GM23338 (cell line): ENCODE measurements at regions not wholly inside any gene's neighbourhood (a gene's known extent, or its start where the extent isn't known, plus 50 kb on each side); places are given as distances from the start of the nearest gene placed in this dataset.

Experiments
- ATAC-seq: fragments of 200-7000 bp; cut with Tn5 transposase; 3 replicates; pipeline ENCODE4 v1.9.1; 2020
- DNase-seq: peaks from one replicate; pipeline ENCODE4 v3.0.0-alpha.2; 2015; ENCODE audit warnings: low spot score
- H2AFZ ChIP-seq: fragments of 200-600 bp; sonication (generic); 2 replicates; pipeline ENCODE4 v1.8.0; 2016; ENCODE audit warnings: antibody characterized with exemption, mild to moderate bottlenecking, moderate library complexity
- H3F3A ChIP-seq: fragments of 200-600 bp; sonication (generic); replicated peaks from 2 replicates; pipeline ENCODE4 v1.8.0; 2017; ENCODE audit warnings: antibody characterized with exemption, mixed run types, low read depth
- H3K27ac ChIP-seq: fragments of 200-600 bp; sonication (generic); 2 replicates; pipeline ENCODE4 v1.6.1; 2016; ENCODE audit warnings: low read depth
- H3K27me3 ChIP-seq: fragments of 200-600 bp; sonication (generic); 2 replicates; pipeline ENCODE4 v1.8.0; 2016; ENCODE audit warnings: mild to moderate bottlenecking, mixed run types, moderate library complexity; ENCODE audit not compliant: insufficient read depth
- H3K36me3 ChIP-seq: fragments of 200-600 bp; sonication (generic); 2 replicates; pipeline ENCODE4 v1.8.0; 2016; ENCODE audit warnings: mild to moderate bottlenecking; ENCODE audit not compliant: insufficient read depth
- H3K4me1 ChIP-seq: fragments of 200-600 bp; sonication (generic); 2 replicates; pipeline ENCODE4 v1.8.0; 2016; ENCODE audit warnings: mild to moderate bottlenecking, moderate library complexity; ENCODE audit not compliant: insufficient read depth
- H3K4me2 ChIP-seq: fragments of 200-600 bp; sonication (generic); 2 replicates; pipeline ENCODE4 v1.7.1; 2017; ENCODE audit warnings: mixed run types
- H3K4me3 ChIP-seq: fragments of 200-600 bp; sonication (generic); 2 replicates; pipeline ENCODE4 v1.6.1; 2016; ENCODE audit warnings: mixed run types
- H3K79me2 ChIP-seq: fragments of 200-600 bp; sonication (generic); replicated peaks from 2 replicates; pipeline ENCODE4 v1.8.0; 2017; ENCODE audit warnings: mild to moderate bottlenecking; ENCODE audit not compliant: insufficient read depth
- H3K9me2 ChIP-seq: fragments of 200-600 bp; sonication (generic); 2 replicates; pipeline ENCODE4 v1.8.0; 2017; ENCODE audit not compliant: insufficient read depth
- H4K20me1 ChIP-seq: fragments of 200-600 bp; sonication (generic); replicated peaks from 2 replicates; pipeline ENCODE4 v1.8.0; 2017; ENCODE audit warnings: mild to moderate bottlenecking; ENCODE audit not compliant: insufficient read depth
- H3K27ac Mint-ChIP-seq: 2 replicates; pipeline ENCODE4 v1.8.0; 2020; ENCODE audit warnings: inconsistent platforms, mild to moderate bottlenecking, moderate library complexity, mixed read lengths
- H3K27me3 Mint-ChIP-seq: 3 replicates; pipeline ENCODE4 v1.8.0; 2022; ENCODE audit warnings: low read depth, mild to moderate bottlenecking, moderate library complexity, mixed read lengths, inconsistent platforms; ENCODE audit not compliant: insufficient read depth, poor library complexity
- H3K36me3 Mint-ChIP-seq: 3 replicates; pipeline ENCODE4 v1.8.0; 2021; ENCODE audit warnings: low read depth, mild to moderate bottlenecking, inconsistent platforms, moderate library complexity, mixed read lengths
- H3K4me1 Mint-ChIP-seq: 3 replicates; pipeline ENCODE4 v1.8.0; 2020; ENCODE audit warnings: mild to moderate bottlenecking, inconsistent platforms, mixed read lengths
- H3K4me3 Mint-ChIP-seq: 3 replicates; pipeline ENCODE4 v1.8.0; 2021; ENCODE audit warnings: moderate library complexity, mild to moderate bottlenecking, inconsistent platforms, mixed read lengths
- H3K9me3 Mint-ChIP-seq: 3 replicates; pipeline ENCODE4 v1.8.0; 2020; ENCODE audit warnings: moderate library complexity, mild to moderate bottlenecking, inconsistent platforms, mixed read lengths
- EZH2 ChIP-seq: fragments of 200-600 bp; sonication (generic); IDR thresholded peaks from one replicate; pipeline ENCODE4 v1.8.0; 2017; ENCODE audit warnings: antibody characterized with exemption, mild to moderate bottlenecking, low read depth; ENCODE audit not compliant: unreplicated experiment
- EZH2phosphoT487 ChIP-seq: fragments of 200-600 bp; sonication (generic); IDR thresholded peaks from one replicate; pipeline ENCODE4 v1.8.1; 2018; ENCODE audit warnings: antibody characterized with exemption; ENCODE audit not compliant: unreplicated experiment
- JUNB ChIP-seq: IDR thresholded peaks from one replicate; pipeline ENCODE4 v1.6.1; 2016; ENCODE audit warnings: antibody characterized with exemption; ENCODE audit not compliant: unreplicated experiment
- NANOG ChIP-seq: IDR thresholded peaks from 2 replicates; pipeline ENCODE4 v1.6.1; 2016; ENCODE audit warnings: antibody characterized with exemption, borderline replicate concordance
- STAT1 ChIP-seq: IDR thresholded peaks from one replicate; pipeline ENCODE4 v1.6.1; 2016; ENCODE audit warnings: antibody characterized with exemption; ENCODE audit not compliant: unreplicated experiment
- ZNF114 ChIP-seq: fragments of 250-450 bp; sonication (Bioruptor Pico); IDR thresholded peaks from 2 replicates; pipeline ENCODE4 v1.5.0; 2020; ENCODE audit warnings: mild to moderate bottlenecking, moderate library complexity
- ZNF331 ChIP-seq: fragments of 250-450 bp; sonication (Bioruptor Pico); IDR thresholded peaks from 2 replicates; pipeline ENCODE4 v1.5.0; 2020; ENCODE audit warnings: low read depth, mild to moderate bottlenecking, moderate library complexity
- TF ChIP-seq, protein P1 (sequence below): IDR thresholded peaks from 2 replicates; pipeline ENCODE4 v1.6.1; 2016; ENCODE audit warnings: antibody characterized with exemption
- TF ChIP-seq, protein P2 (sequence below): IDR thresholded peaks from one replicate; pipeline ENCODE4 v1.6.1; 2018; ENCODE audit warnings: antibody characterized with exemption; ENCODE audit not compliant: unreplicated experiment
- TF ChIP-seq, protein P3 (sequence below): fragments of 250-450 bp; sonication (Bioruptor Pico); IDR thresholded peaks from 2 replicates; pipeline ENCODE4 v1.5.0; 2020; ENCODE audit warnings: mild to moderate bottlenecking, moderate library complexity
- TF ChIP-seq, protein P4 (sequence below), 2 experiments: fragments of 200-600 bp in 1 of 2; sonication (generic) in 1 of 2; conservative IDR thresholded peaks; 2 replicates each; pipeline versions ENCODE4 v1.5.1 to v1.6.1; 2016 to 2017; ENCODE audit warnings: antibody characterized with exemption in 2 of 2, low read depth in 2 of 2, mild to moderate bottlenecking in 2 of 2, moderate library complexity in 1 of 2

DNA sequence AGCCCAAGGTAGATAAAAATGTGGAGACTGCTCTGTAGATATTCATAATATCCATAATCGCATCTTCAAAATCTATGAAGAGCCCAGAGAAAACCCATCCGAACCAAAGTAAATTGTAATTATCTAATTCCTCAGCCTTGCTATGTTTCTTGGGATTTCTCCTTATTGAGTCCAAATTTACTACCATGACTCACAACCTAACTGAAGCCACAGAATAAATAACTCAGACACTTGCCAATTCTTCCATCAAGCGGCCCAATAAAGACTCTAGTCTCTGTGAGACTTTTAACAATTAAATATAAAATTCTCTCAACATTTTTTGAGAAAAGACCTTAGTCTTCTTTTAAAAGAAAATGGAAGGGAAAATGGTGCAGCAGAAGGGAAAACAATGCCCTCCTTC, 409.8 kb downstream of the DAD1 start (continued):
- TF ChIP-seq, protein P1, sequence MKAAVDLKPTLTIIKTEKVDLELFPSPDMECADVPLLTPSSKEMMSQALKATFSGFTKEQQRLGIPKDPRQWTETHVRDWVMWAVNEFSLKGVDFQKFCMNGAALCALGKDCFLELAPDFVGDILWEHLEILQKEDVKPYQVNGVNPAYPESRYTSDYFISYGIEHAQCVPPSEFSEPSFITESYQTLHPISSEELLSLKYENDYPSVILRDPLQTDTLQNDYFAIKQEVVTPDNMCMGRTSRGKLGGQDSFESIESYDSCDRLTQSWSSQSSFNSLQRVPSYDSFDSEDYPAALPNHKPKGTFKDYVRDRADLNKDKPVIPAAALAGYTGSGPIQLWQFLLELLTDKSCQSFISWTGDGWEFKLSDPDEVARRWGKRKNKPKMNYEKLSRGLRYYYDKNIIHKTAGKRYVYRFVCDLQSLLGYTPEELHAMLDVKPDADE = no peak
- no peak for TF ChIP-seq NANOG
- TF ChIP-seq EZH2phosphoT487 = no peak

DNA sequence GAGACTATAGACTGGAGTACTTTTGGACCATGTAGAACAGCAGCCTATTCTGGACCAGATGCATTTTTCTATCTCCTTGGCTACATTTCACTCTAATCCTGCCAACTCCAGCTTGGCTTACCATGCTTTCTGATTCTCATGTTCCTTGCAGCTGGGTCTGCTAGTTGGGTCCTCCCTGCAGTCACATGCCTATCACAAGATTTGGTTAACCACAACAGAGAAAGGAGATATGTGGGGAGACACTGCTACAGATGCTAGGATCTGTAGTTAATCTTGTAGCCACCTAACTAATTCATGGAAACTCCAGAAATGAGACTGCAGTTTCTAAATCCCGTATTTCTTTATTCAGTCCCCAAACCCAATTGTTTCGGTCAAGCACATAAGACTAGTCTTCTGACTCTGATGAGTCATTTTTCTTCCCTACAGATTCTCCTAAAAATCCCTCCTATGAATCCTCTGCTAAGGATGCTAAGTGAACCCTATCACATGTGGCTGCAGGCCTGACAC, 410.6 kb downstream of the DAD1 start:
- Histone ChIP-seq H3K9me2 (no peaks in the 10 kb centered on the region), H4K20me1 (no peaks in the 10 kb centered on the region), H3K4me1 (no peaks in the 10 kb centered on the region), H3K4me3 (no peak overlapping the region), H2AFZ (no peak overlapping the region), H3F3A (no peaks in the 10 kb centered on the region), H3K36me3 (no peaks in the 10 kb centered on the region), H3K79me2 (no peaks in the 10 kb centered on the region), H3K27me3 (no peaks in the 10 kb centered on the region), H3K4me2 (no peak overlapping the region), H3K27ac (no peak overlapping the region)
- H3K4me3 Mint-ChIP-seq = no peak overlapping the region
- H3K36me3 Mint-ChIP-seq = no peaks in the 10 kb centered on the region
- no peaks in the 10 kb centered on the region for H3K9me3 Mint-ChIP-seq
- DNase-seq = no peak
- H3K27ac Mint-ChIP-seq = no peak overlapping the region
- ATAC-seq = no peak
- peaks cover 2% of the 10 kb centered on the region; the same call in 2 of the 3 replicates for H3K4me1 Mint-ChIP-seq
- peaks cover 2% of the 10 kb centered on the region for H3K27me3 Mint-ChIP-seq
- TF ChIP-seq ZNF331 = no peak
- no peak for TF ChIP-seq EZH2phosphoT487
- no peak for TF ChIP-seq STAT1
- TF ChIP-seq, protein P2, sequence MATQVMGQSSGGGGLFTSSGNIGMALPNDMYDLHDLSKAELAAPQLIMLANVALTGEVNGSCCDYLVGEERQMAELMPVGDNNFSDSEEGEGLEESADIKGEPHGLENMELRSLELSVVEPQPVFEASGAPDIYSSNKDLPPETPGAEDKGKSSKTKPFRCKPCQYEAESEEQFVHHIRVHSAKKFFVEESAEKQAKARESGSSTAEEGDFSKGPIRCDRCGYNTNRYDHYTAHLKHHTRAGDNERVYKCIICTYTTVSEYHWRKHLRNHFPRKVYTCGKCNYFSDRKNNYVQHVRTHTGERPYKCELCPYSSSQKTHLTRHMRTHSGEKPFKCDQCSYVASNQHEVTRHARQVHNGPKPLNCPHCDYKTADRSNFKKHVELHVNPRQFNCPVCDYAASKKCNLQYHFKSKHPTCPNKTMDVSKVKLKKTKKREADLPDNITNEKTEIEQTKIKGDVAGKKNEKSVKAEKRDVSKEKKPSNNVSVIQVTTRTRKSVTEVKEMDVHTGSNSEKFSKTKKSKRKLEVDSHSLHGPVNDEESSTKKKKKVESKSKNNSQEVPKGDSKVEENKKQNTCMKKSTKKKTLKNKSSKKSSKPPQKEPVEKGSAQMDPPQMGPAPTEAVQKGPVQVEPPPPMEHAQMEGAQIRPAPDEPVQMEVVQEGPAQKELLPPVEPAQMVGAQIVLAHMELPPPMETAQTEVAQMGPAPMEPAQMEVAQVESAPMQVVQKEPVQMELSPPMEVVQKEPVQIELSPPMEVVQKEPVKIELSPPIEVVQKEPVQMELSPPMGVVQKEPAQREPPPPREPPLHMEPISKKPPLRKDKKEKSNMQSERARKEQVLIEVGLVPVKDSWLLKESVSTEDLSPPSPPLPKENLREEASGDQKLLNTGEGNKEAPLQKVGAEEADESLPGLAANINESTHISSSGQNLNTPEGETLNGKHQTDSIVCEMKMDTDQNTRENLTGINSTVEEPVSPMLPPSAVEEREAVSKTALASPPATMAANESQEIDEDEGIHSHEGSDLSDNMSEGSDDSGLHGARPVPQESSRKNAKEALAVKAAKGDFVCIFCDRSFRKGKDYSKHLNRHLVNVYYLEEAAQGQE = no peak
- TF ChIP-seq, protein P3, sequence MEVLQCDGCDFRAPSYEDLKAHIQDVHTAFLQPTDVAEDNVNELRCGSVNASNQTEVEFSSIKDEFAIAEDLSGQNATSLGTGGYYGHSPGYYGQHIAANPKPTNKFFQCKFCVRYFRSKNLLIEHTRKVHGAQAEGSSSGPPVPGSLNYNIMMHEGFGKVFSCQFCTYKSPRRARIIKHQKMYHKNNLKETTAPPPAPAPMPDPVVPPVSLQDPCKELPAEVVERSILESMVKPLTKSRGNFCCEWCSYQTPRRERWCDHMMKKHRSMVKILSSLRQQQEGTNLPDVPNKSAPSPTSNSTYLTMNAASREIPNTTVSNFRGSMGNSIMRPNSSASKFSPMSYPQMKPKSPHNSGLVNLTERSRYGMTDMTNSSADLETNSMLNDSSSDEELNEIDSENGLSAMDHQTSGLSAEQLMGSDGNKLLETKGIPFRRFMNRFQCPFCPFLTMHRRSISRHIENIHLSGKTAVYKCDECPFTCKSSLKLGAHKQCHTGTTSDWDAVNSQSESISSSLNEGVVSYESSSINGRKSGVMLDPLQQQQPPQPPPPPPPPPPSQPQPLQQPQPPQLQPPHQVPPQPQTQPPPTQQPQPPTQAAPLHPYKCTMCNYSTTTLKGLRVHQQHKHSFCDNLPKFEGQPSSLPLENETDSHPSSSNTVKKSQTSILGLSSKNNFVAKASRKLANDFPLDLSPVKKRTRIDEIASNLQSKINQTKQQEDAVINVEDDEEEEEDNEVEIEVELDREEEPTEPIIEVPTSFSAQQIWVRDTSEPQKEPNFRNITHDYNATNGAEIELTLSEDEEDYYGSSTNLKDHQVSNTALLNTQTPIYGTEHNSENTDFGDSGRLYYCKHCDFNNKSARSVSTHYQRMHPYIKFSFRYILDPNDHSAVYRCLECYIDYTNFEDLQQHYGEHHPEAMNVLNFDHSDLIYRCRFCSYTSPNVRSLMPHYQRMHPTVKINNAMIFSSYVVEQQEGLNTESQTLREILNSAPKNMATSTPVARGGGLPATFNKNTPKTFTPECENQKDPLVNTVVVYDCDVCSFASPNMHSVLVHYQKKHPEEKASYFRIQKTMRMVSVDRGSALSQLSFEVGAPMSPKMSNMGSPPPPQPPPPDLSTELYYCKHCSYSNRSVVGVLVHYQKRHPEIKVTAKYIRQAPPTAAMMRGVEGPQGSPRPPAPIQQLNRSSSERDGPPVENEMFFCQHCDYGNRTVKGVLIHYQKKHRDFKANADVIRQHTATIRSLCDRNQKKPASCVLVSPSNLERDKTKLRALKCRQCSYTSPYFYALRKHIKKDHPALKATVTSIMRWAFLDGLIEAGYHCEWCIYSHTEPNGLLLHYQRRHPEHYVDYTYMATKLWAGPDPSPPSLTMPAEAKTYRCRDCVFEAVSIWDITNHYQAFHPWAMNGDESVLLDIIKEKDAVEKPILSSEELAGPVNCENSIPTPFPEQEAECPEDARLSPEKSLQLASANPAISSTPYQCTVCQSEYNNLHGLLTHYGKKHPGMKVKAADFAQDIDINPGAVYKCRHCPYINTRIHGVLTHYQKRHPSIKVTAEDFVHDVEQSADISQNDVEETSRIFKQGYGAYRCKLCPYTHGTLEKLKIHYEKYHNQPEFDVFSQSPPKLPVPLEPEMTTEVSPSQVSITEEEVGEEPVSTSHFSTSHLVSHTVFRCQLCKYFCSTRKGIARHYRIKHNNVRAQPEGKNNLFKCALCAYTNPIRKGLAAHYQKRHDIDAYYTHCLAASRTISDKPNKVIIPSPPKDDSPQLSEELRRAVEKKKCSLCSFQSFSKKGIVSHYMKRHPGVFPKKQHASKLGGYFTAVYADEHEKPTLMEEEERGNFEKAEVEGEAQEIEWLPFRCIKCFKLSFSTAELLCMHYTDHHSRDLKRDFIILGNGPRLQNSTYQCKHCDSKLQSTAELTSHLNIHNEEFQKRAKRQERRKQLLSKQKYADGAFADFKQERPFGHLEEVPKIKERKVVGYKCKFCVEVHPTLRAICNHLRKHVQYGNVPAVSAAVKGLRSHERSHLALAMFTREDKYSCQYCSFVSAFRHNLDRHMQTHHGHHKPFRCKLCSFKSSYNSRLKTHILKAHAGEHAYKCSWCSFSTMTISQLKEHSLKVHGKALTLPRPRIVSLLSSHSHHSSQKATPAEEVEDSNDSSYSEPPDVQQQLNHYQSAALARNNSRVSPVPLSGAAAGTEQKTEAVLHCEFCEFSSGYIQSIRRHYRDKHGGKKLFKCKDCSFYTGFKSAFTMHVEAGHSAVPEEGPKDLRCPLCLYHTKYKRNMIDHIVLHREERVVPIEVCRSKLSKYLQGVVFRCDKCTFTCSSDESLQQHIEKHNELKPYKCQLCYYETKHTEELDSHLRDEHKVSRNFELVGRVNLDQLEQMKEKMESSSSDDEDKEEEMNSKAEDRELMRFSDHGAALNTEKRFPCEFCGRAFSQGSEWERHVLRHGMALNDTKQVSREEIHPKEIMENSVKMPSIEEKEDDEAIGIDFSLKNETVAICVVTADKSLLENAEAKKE (CRISPR knock-in tag) = no peak
- TF ChIP-seq JUNB = no peak
- no peak for TF ChIP-seq EZH2
- TF ChIP-seq, protein P1 = no peak
- TF ChIP-seq, protein P4, sequence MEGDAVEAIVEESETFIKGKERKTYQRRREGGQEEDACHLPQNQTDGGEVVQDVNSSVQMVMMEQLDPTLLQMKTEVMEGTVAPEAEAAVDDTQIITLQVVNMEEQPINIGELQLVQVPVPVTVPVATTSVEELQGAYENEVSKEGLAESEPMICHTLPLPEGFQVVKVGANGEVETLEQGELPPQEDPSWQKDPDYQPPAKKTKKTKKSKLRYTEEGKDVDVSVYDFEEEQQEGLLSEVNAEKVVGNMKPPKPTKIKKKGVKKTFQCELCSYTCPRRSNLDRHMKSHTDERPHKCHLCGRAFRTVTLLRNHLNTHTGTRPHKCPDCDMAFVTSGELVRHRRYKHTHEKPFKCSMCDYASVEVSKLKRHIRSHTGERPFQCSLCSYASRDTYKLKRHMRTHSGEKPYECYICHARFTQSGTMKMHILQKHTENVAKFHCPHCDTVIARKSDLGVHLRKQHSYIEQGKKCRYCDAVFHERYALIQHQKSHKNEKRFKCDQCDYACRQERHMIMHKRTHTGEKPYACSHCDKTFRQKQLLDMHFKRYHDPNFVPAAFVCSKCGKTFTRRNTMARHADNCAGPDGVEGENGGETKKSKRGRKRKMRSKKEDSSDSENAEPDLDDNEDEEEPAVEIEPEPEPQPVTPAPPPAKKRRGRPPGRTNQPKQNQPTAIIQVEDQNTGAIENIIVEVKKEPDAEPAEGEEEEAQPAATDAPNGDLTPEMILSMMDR (conservative IDR thresholded peaks at IDR 0.05; ENCODE audit: low read depth in 2 of 2) = no peak
- TF ChIP-seq ZNF114 (CRISPR knock-in tag) = no peak
- TF ChIP-seq NANOG = no peak
